H1 (cell line): ENCODE measurements at regions not wholly inside any gene's neighbourhood (a gene's known extent, or its start where the extent isn't known, plus 50 kb on each side); places are given as distances from the start of the nearest gene placed in this dataset.

Source experiments
- CHD2 ChIP-seq: IDR thresholded peaks from 2 replicates; pipeline ENCODE4 v1.6.1; 2012; ENCODE audit warnings: low read length, improper control_type of control experiment
- JUN ChIP-seq: IDR thresholded peaks from 2 replicates; pipeline ENCODE4 v1.6.1; 2011; ENCODE audit warnings: low read depth, mild to moderate bottlenecking, improper control_type of control experiment, low read length
- SIRT6 ChIP-seq: IDR thresholded peaks from one replicate; pipeline ENCODE4 v1.7.1; 2012; ENCODE audit warnings: low read length, inconsistent platforms
- TCF12 ChIP-seq: IDR thresholded peaks from 2 replicates; pipeline ENCODE4 v1.6.1; 2011; ENCODE audit warnings: low read depth, mild to moderate bottlenecking, low read length
- TEAD4 ChIP-seq: IDR thresholded peaks from 2 replicates; pipeline ENCODE4 v1.6.1; 2012; ENCODE audit warnings: low read depth, low read length, inconsistent platforms, mixed read lengths
- TF ChIP-seq, protein P1 (sequence below): IDR thresholded peaks from 2 replicates; pipeline ENCODE4 v1.6.1; 2011; ENCODE audit warnings: low read length, improper control_type of control experiment

DNA sequence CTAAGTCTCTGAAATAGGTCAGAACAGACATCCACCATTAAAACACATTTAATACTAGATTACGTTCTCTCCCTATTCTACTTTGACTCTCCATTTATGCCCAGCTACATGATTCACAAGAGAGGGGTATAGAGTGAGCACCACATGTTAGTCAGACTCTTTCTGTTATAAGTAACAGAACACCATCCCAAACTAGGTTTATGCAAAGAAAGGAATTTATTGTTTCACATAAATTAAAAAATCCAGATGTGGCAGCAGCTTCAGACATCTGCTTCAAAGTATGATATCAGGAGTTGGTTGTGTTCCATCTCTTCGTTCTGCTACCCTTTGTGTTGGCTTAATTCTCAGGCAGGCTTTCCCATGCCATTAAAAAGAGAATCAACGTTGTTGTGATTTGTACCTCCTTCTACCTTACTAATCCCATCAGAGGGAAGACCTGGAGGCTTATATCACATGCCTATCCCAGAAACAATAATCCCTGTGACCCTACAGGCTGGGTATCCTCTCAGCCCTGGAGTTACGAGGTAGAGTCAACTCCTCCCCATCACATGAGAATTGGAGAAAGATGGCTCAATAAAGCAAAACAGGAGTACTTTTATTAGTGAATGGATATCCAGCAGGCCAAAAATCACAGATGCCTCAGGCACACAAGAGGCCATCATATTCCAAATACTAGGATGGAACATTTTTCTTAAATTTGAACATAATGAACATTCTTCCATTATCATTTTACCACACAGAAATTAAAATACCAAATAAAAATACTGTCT lies 163.2 kb downstream of the SLC7A11 start (continued):
- TF ChIP-seq, protein P1, sequence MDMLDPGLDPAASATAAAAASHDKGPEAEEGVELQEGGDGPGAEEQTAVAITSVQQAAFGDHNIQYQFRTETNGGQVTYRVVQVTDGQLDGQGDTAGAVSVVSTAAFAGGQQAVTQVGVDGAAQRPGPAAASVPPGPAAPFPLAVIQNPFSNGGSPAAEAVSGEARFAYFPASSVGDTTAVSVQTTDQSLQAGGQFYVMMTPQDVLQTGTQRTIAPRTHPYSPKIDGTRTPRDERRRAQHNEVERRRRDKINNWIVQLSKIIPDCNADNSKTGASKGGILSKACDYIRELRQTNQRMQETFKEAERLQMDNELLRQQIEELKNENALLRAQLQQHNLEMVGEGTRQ, result no peak
- TF ChIP-seq TEAD4, result no peak
- no peak for TF ChIP-seq TCF12
- TF ChIP-seq SIRT6, result no peak
- no peak for TF ChIP-seq CHD2
- TF ChIP-seq JUN, result no peak
